ENCODE measurements at regions not wholly inside any gene's neighbourhood (a gene's known extent, or its start where the extent isn't known, plus 50 kb on each side); places are given as distances from the start of the nearest gene placed in this dataset.

- H3K27ac ChIP-seq (ENCODE audit: low read depth, low read length) = no peak overlapping the region
- no peaks in the 10 kb centered on the region for H3F3A ChIP-seq (ENCODE audit: insufficient read depth)
- TF ChIP-seq CTCF (IDR thresholded peaks at IDR 0.05; ENCODE audit: insufficient read depth, low read length, poor library complexity, severe bottlenecking) (no peak), EZH2phosphoT487 (conservative IDR thresholded peaks at IDR 0.05; ENCODE audit: low read length) (no peak)
- no peak overlapping the region for H3K9ac ChIP-seq (ENCODE audit: low read length)
- no peak overlapping the region for H3K4me2 ChIP-seq (ENCODE audit: low read depth, low read length, poor library complexity, severe bottlenecking)
- H3K9me2 ChIP-seq (replicated peaks; ENCODE audit: insufficient read depth, low read length) = no peaks in the 10 kb centered on the region
- H3K9me3 ChIP-seq (ENCODE audit: insufficient read depth, low read length) = no peaks in the 10 kb centered on the region
- no peak overlapping the region for H3K4me3 ChIP-seq (ENCODE audit: insufficient read depth, low read length, poor library complexity, severe bottlenecking)
- no peak overlapping the region for H2AFZ ChIP-seq (ENCODE audit: low read depth, low read length, severe bottlenecking)
- no peaks in the 10 kb centered on the region for H4K20me1 ChIP-seq (ENCODE audit: low read depth, low read length)
- H3K36me3 ChIP-seq (ENCODE audit: low read length) = no peaks in the 10 kb centered on the region
- H3K27me3 ChIP-seq (ENCODE audit: low read length) = no peaks in the 10 kb centered on the region
- no peaks in the 10 kb centered on the region for H3K79me2 ChIP-seq (ENCODE audit: insufficient read depth, low read length)
Measured at GRCh38 chr1:166527752-166528151, 311.5 kb upstream of the POGK start.

- Histone ChIP-seq H3K9me2 (replicated peaks; ENCODE audit: insufficient read depth, low read length) (no peaks in the 10 kb centered on the region), H3K9me3 (ENCODE audit: insufficient read depth, low read length) (peaks cover 3% of the 10 kb centered on the region; the same call in 1 of the 2 replicates), H3K27me3 (ENCODE audit: low read length) (no peaks in the 10 kb centered on the region), H3F3A (ENCODE audit: insufficient read depth) (no peaks in the 10 kb centered on the region), H3K4me2 (ENCODE audit: low read depth, low read length, poor library complexity, severe bottlenecking) (no peak overlapping the region), H3K27ac (ENCODE audit: low read depth, low read length) (no peak overlapping the region), H4K20me1 (ENCODE audit: low read depth, low read length) (no peaks in the 10 kb centered on the region), H3K36me3 (ENCODE audit: low read length) (0 out of 2 replicates have a peak, but pooled peaks cover 2% of the 10 kb centered on the region), H3K4me3 (ENCODE audit: insufficient read depth, low read length, poor library complexity, severe bottlenecking) (no peak overlapping the region), H3K9ac (ENCODE audit: low read length) (no peak overlapping the region), H2AFZ (ENCODE audit: low read depth, low read length, severe bottlenecking) (no peak overlapping the region), H3K79me2 (ENCODE audit: insufficient read depth, low read length) (no peaks in the 10 kb centered on the region)
- TF ChIP-seq CTCF (IDR thresholded peaks at IDR 0.05; ENCODE audit: insufficient read depth, low read length, poor library complexity, severe bottlenecking) (no peak), EZH2phosphoT487 (conservative IDR thresholded peaks at IDR 0.05; ENCODE audit: low read length) (no peak)
Measured at GRCh38 chr1:166538646-166539045, 300.6 kb upstream of the POGK start.

- no peak overlapping the region for H3K27ac ChIP-seq (ENCODE audit: low read depth, low read length)
- H3K36me3 ChIP-seq (ENCODE audit: low read length) = no peaks in the 10 kb centered on the region
- H3K9me3 ChIP-seq (ENCODE audit: insufficient read depth, low read length) = no peaks in the 10 kb centered on the region
- no peak overlapping the region for H3K4me3 ChIP-seq (ENCODE audit: insufficient read depth, low read length, poor library complexity, severe bottlenecking)
- no peak overlapping the region for H3K9ac ChIP-seq (ENCODE audit: low read length)
- H2AFZ ChIP-seq (ENCODE audit: low read depth, low read length, severe bottlenecking) = no peak overlapping the region
- TF ChIP-seq CTCF (IDR thresholded peaks at IDR 0.05; ENCODE audit: insufficient read depth, low read length, poor library complexity, severe bottlenecking) = no peak
- no peak for TF ChIP-seq EZH2phosphoT487 (conservative IDR thresholded peaks at IDR 0.05; ENCODE audit: low read length)
- no peaks in the 10 kb centered on the region for H3K79me2 ChIP-seq (ENCODE audit: insufficient read depth, low read length)
- H3K9me2 ChIP-seq (replicated peaks; ENCODE audit: insufficient read depth, low read length) = no peaks in the 10 kb centered on the region
- no peaks in the 10 kb centered on the region for H4K20me1 ChIP-seq (ENCODE audit: low read depth, low read length)
- no peak overlapping the region for H3K4me2 ChIP-seq (ENCODE audit: low read depth, low read length, poor library complexity, severe bottlenecking)
- H3F3A ChIP-seq (ENCODE audit: insufficient read depth) = no peaks in the 10 kb centered on the region
- no peaks in the 10 kb centered on the region for H3K27me3 ChIP-seq (ENCODE audit: low read length)
Measured at GRCh38 chr1:166544036-166544435, 295.2 kb upstream of the POGK start.
